HepG2 (cell line): ENCODE measurements at regions not wholly inside any gene's neighbourhood (a gene's known extent, or its start where the extent isn't known, plus 50 kb on each side); places are given as distances from the start of the nearest gene placed in this dataset.

Experiments used
- HOXA5 ChIP-seq: sonication (generic); formaldehyde crosslinking; IDR thresholded peaks from 2 replicates; pipeline ENCODE4 v1.4.0; 2020; ENCODE audit warnings: missing genetic modification reagents
- POLR2AphosphoS5 ChIP-seq: IDR thresholded peaks from 2 replicates; pipeline ENCODE4 v1.6.1; 2012; ENCODE audit warnings: low read depth, low read length
- RXRB ChIP-seq: IDR thresholded peaks from 2 replicates; pipeline ENCODE4 v1.6.1; 2016; ENCODE audit warnings: borderline replicate concordance, missing genetic modification reagents, missing compliant biosample characterization
- ZBTB38 ChIP-seq: sonication (generic); formaldehyde crosslinking; IDR thresholded peaks from 2 replicates; pipeline ENCODE4 v1.5.1; 2020; ENCODE audit warnings: mild to moderate bottlenecking, missing genetic modification reagents
- ZMAT3 ChIP-seq: sonication (generic); formaldehyde crosslinking; conservative IDR thresholded peaks from 2 replicates; pipeline ENCODE4 v1.7.0; 2021; ENCODE audit warnings: missing genetic modification reagents
- ZNF720 ChIP-seq: sonication (generic); formaldehyde crosslinking; IDR thresholded peaks from 2 replicates; pipeline ENCODE4 v1.4.0; 2020; ENCODE audit warnings: missing genetic modification reagents
- ZNF891 ChIP-seq: sonication (generic); formaldehyde crosslinking; IDR thresholded peaks from 2 replicates; pipeline ENCODE4 v1.5.0; 2020; ENCODE audit warnings: mild to moderate bottlenecking, missing genetic modification reagents
- TF ChIP-seq, protein P1 (sequence below): sonication (generic); formaldehyde crosslinking; IDR thresholded peaks from 2 replicates; pipeline ENCODE4 v1.8.1; 2023; ENCODE audit warnings: mild to moderate bottlenecking, missing genetic modification reagents
- TF ChIP-seq, protein P2 (sequence below): sonication (generic); formaldehyde crosslinking; conservative IDR thresholded peaks from 2 replicates; pipeline ENCODE4 v1.5.0; 2020; ENCODE audit warnings: missing genetic modification reagents
- TF ChIP-seq, protein P3 (sequence below): sonication (generic); formaldehyde crosslinking; IDR thresholded peaks from 2 replicates; pipeline ENCODE4 v1.8.1; 2022; ENCODE audit warnings: low read depth, mild to moderate bottlenecking, missing genetic modification reagents
- TF ChIP-seq, protein P4 (sequence below): sonication (generic); formaldehyde crosslinking; IDR thresholded peaks from 2 replicates; pipeline ENCODE4 v1.5.0; 2020; ENCODE audit warnings: mild to moderate bottlenecking, missing genetic modification reagents

DNA sequence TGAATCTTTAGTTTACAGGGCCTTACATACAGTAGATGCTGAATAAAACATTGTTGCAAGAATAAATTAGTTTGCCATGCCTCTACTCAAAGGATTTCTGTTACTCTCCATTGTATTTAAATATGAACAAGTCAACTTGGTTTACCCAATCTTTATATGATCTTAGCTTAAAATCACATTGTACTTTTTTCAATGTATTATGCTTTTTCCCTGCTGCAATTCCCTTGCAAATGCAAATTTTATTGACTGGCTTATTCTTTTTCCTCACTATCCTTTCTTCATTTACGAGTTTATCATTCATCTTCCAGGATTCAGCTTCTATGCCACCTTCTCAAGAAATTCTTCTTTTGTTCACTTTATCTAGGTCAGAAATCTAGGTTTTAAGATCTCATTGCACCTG lies 571.4 kb upstream of the ZNF804A start (continued):
- TF ChIP-seq, protein P1, sequence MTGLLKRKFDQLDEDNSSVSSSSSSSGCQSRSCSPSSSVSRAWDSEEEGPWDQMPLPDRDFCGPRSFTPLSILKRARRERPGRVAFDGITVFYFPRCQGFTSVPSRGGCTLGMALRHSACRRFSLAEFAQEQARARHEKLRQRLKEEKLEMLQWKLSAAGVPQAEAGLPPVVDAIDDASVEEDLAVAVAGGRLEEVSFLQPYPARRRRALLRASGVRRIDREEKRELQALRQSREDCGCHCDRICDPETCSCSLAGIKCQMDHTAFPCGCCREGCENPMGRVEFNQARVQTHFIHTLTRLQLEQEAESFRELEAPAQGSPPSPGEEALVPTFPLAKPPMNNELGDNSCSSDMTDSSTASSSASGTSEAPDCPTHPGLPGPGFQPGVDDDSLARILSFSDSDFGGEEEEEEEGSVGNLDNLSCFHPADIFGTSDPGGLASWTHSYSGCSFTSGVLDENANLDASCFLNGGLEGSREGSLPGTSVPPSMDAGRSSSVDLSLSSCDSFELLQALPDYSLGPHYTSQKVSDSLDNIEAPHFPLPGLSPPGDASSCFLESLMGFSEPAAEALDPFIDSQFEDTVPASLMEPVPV (CRISPR knock-in tag), result no peak
- TF ChIP-seq POLR2AphosphoS5 (no peak), ZNF720 (CRISPR knock-in tag) (no peak), ZNF891 (CRISPR knock-in tag) (no peak), ZMAT3 (CRISPR knock-in tag) (no peak), RXRB (CRISPR knock-in tag) (no peak), ZBTB38 (CRISPR knock-in tag) (no peak), HOXA5 (no peak)
- TF ChIP-seq, protein P2, sequence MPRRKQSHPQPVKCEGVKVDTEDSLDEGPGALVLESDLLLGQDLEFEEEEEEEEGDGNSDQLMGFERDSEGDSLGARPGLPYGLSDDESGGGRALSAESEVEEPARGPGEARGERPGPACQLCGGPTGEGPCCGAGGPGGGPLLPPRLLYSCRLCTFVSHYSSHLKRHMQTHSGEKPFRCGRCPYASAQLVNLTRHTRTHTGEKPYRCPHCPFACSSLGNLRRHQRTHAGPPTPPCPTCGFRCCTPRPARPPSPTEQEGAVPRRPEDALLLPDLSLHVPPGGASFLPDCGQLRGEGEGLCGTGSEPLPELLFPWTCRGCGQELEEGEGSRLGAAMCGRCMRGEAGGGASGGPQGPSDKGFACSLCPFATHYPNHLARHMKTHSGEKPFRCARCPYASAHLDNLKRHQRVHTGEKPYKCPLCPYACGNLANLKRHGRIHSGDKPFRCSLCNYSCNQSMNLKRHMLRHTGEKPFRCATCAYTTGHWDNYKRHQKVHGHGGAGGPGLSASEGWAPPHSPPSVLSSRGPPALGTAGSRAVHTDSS (CRISPR knock-in tag), result no peak
- TF ChIP-seq, protein P3, sequence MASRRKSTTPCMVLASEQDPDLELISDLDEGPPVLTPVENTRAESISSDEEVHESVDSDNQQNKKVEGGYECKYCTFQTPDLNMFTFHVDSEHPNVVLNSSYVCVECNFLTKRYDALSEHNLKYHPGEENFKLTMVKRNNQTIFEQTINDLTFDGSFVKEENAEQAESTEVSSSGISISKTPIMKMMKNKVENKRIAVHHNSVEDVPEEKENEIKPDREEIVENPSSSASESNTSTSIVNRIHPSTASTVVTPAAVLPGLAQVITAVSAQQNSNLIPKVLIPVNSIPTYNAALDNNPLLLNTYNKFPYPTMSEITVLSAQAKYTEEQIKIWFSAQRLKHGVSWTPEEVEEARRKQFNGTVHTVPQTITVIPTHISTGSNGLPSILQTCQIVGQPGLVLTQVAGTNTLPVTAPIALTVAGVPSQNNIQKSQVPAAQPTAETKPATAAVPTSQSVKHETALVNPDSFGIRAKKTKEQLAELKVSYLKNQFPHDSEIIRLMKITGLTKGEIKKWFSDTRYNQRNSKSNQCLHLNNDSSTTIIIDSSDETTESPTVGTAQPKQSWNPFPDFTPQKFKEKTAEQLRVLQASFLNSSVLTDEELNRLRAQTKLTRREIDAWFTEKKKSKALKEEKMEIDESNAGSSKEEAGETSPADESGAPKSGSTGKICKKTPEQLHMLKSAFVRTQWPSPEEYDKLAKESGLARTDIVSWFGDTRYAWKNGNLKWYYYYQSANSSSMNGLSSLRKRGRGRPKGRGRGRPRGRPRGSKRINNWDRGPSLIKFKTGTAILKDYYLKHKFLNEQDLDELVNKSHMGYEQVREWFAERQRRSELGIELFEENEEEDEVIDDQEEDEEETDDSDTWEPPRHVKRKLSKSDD (CRISPR knock-in tag), result no peak
- TF ChIP-seq, protein P4, sequence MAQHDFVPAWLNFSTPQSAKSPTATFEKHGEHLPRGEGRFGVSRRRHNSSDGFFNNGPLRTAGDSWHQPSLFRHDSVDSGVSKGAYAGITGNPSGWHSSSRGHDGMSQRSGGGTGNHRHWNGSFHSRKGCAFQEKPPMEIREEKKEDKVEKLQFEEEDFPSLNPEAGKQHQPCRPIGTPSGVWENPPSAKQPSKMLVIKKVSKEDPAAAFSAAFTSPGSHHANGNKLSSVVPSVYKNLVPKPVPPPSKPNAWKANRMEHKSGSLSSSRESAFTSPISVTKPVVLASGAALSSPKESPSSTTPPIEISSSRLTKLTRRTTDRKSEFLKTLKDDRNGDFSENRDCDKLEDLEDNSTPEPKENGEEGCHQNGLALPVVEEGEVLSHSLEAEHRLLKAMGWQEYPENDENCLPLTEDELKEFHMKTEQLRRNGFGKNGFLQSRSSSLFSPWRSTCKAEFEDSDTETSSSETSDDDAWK (CRISPR knock-in tag), result no peak
